ENCODE measurements at regions not wholly inside any gene's neighbourhood (a gene's known extent, or its start where the extent isn't known, plus 50 kb on each side); places are given as distances from the start of the nearest gene placed in this dataset.
"Not testable (repeated sequence)": the region's sequence is repeated elsewhere in the genome, so short reads cannot be mapped to it uniquely, and the experiment has no call there.

- Histone ChIP-seq H3K36me3 (no peaks in the 10 kb centered on the region), H3K9me3 (replicated peaks) (no peaks in the 10 kb centered on the region), H3K27ac (no peak overlapping the region), H3K4me3 (no peak overlapping the region), H3K27me3 (no peaks in the 10 kb centered on the region), H3K4me1 (no peaks in the 10 kb centered on the region)
- DNase-seq = no peak
Measured at GRCh38 chr11:67780056-67780455, 105.6 kb upstream of the ALDH3B2 start.

- DNase-seq; H3K27me3 ChIP-seq; H3K4me1 ChIP-seq; H3K9me3 ChIP-seq (replicated peaks); H3K4me3 ChIP-seq; H3K36me3 ChIP-seq; H3K27ac ChIP-seq: not testable (repeated sequence)
Measured at GRCh38 chr11:67779189-67779875, 104.9 kb upstream of the ALDH3B2 start.

- peak; percentile 53 to 67 for DNase-seq
- H3K4me3 ChIP-seq = no peak overlapping the region
- no peaks in the 10 kb centered on the region for H3K36me3 ChIP-seq
- no peak overlapping the region for H3K27ac ChIP-seq
- H3K27me3 ChIP-seq = no peaks in the 10 kb centered on the region
- no peaks in the 10 kb centered on the region for H3K9me3 ChIP-seq (replicated peaks)
- H3K4me1 ChIP-seq = no peaks in the 10 kb centered on the region
Measured at GRCh38 chr11:67776852-67777520, 102.6 kb upstream of the ALDH3B2 start.

GRCh38 chr11:67774175-67774574 is 99.8 kb upstream of the ALDH3B2 start:
- H3K27me3 ChIP-seq; H3K4me1 ChIP-seq; H3K27ac ChIP-seq; H3K9me3 ChIP-seq (replicated peaks); DNase-seq; H3K4me3 ChIP-seq; H3K36me3 ChIP-seq: not testable (repeated sequence)

GRCh38 chr11:67768001-67768730 is 93.7 kb upstream of the ALDH3B2 start:
- H3K4me3 ChIP-seq; H3K4me1 ChIP-seq; H3K9me3 ChIP-seq (replicated peaks); DNase-seq; H3K27ac ChIP-seq; H3K36me3 ChIP-seq; H3K27me3 ChIP-seq: not testable (repeated sequence)

GRCh38 chr11:67761211-67761610 is 86.8 kb upstream of the ALDH3B2 start:
- DNase-seq; H3K9me3 ChIP-seq (replicated peaks): not testable (repeated sequence)

GRCh38 chr11:67759321-67759720 is 84.9 kb upstream of the ALDH3B2 start:
- H3K9me3 ChIP-seq (replicated peaks); H3K27ac ChIP-seq; DNase-seq; H3K27me3 ChIP-seq; H3K4me1 ChIP-seq; H3K36me3 ChIP-seq; H3K4me3 ChIP-seq: not testable (repeated sequence)

More at GRCh38 chr11:67761211-67761610, 86.8 kb upstream of the ALDH3B2 start:
- not testable (repeated sequence) for H3K4me1 ChIP-seq, H3K36me3 ChIP-seq, H3K27ac ChIP-seq, H3K27me3 ChIP-seq, H3K4me3 ChIP-seq

- not testable (repeated sequence) for H3K4me3 ChIP-seq; H3K9me3 ChIP-seq (replicated peaks); DNase-seq; H3K27me3 ChIP-seq; H3K4me1 ChIP-seq; H3K27ac ChIP-seq; H3K36me3 ChIP-seq
Measured at GRCh38 chr11:67758467-67758866, 84.0 kb upstream of the ALDH3B2 start.

- not testable (repeated sequence) for H3K36me3 ChIP-seq; H3K27ac ChIP-seq; H3K9me3 ChIP-seq (replicated peaks); H3K4me1 ChIP-seq; H3K4me3 ChIP-seq; H3K27me3 ChIP-seq
- peak in 1 of 2 experiments; percentile 2 for DNase-seq
Measured at GRCh38 chr11:67758009-67758408, 83.6 kb upstream of the ALDH3B2 start.

GRCh38 chr11:67753820-67754219 is 79.4 kb upstream of the ALDH3B2 start:
- not testable (repeated sequence) for H3K36me3 ChIP-seq; H3K27me3 ChIP-seq; DNase-seq; H3K4me1 ChIP-seq; H3K9me3 ChIP-seq (replicated peaks); H3K4me3 ChIP-seq; H3K27ac ChIP-seq

GRCh38 chr11:67745181-67745726 is 70.8 kb upstream of the ALDH3B2 start:
- DNase-seq = no peak
- H3K4me1 ChIP-seq = no peaks in the 10 kb centered on the region
- H3K36me3 ChIP-seq = no peaks in the 10 kb centered on the region
- no peaks in the 10 kb centered on the region for H3K9me3 ChIP-seq (replicated peaks)
- H3K27ac ChIP-seq = no peak overlapping the region
- no peaks in the 10 kb centered on the region for H3K27me3 ChIP-seq
- no peak overlapping the region for H3K4me3 ChIP-seq

GRCh38 chr11:67744231-67744630 is 69.8 kb upstream of the ALDH3B2 start:
- not testable (repeated sequence) for H3K9me3 ChIP-seq (replicated peaks); H3K36me3 ChIP-seq; H3K4me3 ChIP-seq; H3K27ac ChIP-seq; H3K27me3 ChIP-seq; H3K4me1 ChIP-seq; DNase-seq

- H3K27me3 ChIP-seq; H3K4me1 ChIP-seq; DNase-seq; H3K9me3 ChIP-seq (replicated peaks); H3K36me3 ChIP-seq; H3K4me3 ChIP-seq; H3K27ac ChIP-seq: not testable (repeated sequence)
Measured at GRCh38 chr11:67738231-67738630, 63.8 kb upstream of the ALDH3B2 start.

GRCh38 chr11:67737562-67738080 is 63.2 kb upstream of the ALDH3B2 start:
- not testable (repeated sequence) for H3K4me1 ChIP-seq; H3K9me3 ChIP-seq (replicated peaks); DNase-seq; H3K27ac ChIP-seq; H3K36me3 ChIP-seq; H3K4me3 ChIP-seq; H3K27me3 ChIP-seq

Data from SJCRH30 (cell line).